SKM-1 treated with dmso at 0.1 percent for 144 hours (cell line): ENCODE measurements at regions not wholly inside any gene's neighbourhood (a gene's known extent, or its start where the extent isn't known, plus 50 kb on each side); places are given as distances from the start of the nearest gene placed in this dataset.
"Not testable (repeated sequence)": the region's sequence is repeated elsewhere in the genome, so short reads cannot be mapped to it uniquely, and the experiment has no call there.

Experiments used
- DNase-seq: peaks from one replicate; lab custom pipeline; 2025; ENCODE audit not compliant: unreplicated experiment; lab: John Stamatoyannopoulos, UW

GRCh38 chr12:66733321-66733720 is 54.4 kb upstream of the GRIP1 start:
- DNase-seq, result no peak

DNA sequence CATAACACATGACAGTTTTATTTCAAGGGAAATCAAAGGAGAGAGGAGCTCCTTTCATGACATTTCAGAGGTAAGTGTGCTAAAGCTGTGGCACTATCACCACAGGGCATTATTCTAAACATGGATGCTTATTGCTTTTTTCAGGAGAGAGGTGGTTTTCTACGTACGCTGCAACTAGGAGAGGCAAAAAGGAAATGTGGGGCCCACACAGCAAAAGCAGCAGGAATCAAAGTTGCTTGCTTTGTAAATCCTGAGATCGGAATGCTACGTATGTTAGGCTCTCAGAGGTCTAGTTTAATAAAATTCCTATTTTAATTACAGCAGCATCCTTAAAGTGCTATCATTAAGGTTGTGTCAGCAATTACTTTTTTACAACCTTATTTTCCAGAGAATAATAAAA is 55.0 kb upstream of the GRIP1 start:
- DNase-seq, result no peak

DNA sequence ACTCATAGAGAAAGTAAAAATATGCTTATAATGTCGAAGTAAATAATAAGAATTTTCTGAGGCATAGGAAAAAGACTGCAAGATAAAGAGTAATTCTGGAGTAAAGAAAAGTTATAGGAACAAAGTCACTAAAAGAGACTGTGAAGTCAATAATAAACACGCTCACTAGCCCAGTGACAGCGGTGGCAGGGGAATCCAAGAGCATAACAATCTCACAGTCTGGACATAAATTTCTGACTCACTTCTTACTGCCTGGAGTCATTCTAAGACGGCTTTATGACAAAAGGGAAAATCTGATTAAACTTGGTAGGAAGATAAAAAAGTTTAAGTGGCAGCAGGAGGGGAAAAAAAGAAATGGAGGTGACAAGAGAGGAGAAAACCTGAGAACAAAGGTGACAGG is 56.4 kb upstream of the GRIP1 start:
- DNase-seq, result no peak

DNA sequence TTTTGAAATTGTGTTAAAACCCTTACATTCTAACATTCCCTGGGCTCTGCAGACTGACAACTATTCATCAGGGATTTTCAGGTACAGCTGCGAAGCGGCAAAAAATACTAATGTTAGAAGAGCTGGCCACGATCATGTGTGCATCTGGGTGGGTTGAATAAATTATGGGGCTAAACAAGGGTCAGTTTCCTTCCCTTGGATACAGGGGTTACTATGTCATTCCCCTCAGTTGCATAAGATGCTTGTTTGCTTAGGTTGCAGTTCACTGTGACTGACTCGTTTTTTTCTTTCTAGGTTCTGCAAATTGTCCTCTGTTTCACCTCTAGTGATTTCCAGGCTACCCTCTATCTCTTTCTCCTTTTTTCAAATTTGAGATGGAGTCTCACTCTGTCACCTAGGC is 58.1 kb upstream of the GRIP1 start:
- DNase-seq, result no peak

DNA sequence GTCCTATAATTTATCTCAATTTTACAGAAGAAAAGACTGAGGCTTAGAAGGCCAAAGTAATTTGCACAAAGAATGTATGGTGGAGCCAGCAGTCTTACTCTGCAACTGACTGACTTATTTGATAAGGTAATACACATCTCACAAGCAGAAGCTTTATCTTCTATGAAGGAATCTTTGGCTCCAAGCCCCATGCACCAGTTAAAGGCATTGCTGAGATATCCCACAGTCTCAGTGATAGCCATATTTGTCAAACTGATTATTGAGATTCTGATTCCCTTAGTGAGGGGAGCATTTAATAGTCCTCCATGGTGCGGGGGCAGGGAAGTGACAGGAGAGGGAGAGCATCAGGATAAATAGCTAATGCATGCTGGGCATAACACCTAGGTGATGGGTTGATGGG is 60.4 kb upstream of the GRIP1 start:
- no peak for DNase-seq

GRCh38 chr12:66739940-66740651 is 61.2 kb upstream of the GRIP1 start:
- DNase-seq, result no peak

- no peak for DNase-seq
These were observed 61.9 kb upstream of the GRIP1 start for GRCh38 chr12:66740732-66741131.

DNA sequence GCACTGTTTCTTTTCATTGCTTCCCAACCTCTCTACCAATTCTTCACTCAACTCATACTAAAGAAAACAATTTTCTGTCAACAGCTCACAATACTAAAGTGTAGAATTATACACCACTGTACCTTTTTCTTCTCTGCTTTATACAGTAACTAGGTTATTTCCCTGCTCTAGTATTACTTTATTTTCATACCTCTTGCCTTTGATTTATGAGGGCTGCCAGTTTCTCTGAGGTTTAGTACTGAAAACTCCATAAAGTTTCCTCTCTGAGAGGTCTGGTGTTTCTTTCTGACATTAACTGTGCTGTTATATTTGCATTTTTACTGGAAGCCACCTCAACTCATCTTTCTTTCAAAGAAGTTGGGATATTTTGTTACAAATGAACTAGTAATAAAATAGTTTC is 63.0 kb upstream of the GRIP1 start:
- no peak for DNase-seq

DNA sequence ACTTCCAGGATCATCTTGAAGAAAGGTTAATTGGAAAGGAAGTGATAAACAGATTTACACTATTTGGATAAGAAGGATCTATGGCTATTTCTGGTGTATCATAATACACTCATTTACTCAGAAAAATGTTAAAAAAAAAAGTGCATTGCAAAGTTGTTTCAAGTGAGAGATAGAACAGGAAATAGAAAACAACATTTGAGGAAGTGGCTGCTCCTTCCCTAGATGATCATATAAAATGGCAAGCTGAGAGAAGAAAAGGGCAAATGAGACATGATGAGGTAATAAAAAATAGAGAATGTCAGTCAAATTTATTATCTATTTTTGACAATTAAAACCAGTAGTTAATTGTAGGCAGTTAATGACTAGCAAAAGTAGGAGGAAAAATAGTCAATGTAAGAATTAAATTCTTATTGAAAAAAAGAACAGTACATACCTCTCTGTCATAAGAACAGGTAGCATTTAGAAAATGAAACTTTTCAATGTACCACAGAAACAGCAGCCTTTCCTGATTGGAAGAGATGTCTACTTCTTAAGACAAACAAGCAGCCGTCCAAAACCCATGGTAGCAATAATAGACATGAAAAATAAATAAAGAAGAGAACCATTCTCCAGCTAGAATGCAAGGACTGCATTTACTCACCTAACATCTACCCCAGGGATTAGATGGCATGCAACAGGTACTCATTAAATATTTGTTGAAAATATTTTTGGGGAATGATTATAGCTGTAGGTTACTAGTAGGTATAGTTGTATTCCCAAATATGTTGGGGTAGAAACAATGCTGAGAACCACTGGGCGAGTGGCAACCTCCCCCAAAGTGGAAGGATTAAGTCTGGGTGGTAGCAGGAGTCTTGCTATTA is 63.9 kb upstream of the GRIP1 start:
- no peak for DNase-seq

DNA sequence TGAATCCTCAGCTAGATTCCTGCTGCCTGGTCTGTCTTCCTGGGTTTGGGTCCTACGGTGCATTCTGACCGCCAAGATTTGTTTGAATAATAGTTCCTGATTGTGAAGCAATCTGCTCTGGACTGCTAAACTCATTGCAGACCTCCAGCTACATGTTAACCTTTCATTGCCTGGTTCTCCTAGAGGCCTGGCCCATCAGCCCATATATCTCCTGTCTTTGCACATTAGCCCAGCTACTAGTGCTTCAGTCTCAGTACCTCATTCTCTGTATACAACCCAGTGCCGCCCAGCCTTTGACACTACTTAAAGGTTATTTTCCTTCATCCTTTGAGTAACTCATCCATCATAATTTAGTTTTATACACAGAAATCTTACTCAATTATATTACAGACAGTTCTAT is 65.6 kb upstream of the GRIP1 start:
- no peak for DNase-seq

- DNase-seq, result no peak
These were observed 66.1 kb upstream of the GRIP1 start for GRCh38 chr12:66744956-66745383.

DNA sequence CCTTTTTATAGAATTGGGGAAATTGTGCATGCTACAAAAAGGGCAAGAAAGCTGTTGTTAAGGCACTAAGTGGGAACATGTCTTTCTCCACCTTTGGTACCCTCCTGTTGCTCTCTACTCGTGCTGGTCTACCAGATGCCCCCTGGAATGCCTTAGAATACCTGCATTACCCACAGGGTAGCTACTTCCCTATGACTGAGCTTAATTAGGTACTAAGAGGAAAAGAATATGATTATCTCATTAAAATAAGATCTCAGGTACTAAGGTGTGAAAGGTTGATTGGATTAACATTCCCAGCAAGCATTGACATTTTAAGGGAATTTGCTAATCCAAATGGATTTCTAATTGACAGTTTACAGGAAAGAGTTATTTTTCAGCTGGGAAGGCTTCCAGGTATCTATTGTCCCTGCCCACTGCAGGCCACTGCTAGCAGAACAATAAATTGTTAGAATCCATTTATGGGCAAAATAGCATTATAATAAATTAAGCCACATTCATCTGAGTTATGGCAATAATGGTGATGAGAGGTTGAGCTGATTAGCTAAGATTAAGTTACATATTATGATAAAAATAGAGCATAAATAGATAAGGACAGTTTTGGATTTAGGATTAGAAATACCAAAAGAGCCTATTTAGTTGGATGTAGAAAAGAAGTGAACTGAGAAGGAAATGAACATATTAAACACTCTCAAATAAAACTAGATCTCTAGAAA is 67.8 kb upstream of the GRIP1 start:
- DNase-seq, result no peak

GRCh38 chr12:66751432-66752113 is 72.7 kb upstream of the GRIP1 start:
- DNase-seq, result no peak

- no peak for DNase-seq
These were observed 74.9 kb upstream of the GRIP1 start for GRCh38 chr12:66753810-66754209.

- no peak for DNase-seq
These were observed 77.0 kb upstream of the GRIP1 start for GRCh38 chr12:66755727-66756395.

- no peak for DNase-seq
These were observed 77.8 kb upstream of the GRIP1 start for GRCh38 chr12:66756631-66757030.

DNA sequence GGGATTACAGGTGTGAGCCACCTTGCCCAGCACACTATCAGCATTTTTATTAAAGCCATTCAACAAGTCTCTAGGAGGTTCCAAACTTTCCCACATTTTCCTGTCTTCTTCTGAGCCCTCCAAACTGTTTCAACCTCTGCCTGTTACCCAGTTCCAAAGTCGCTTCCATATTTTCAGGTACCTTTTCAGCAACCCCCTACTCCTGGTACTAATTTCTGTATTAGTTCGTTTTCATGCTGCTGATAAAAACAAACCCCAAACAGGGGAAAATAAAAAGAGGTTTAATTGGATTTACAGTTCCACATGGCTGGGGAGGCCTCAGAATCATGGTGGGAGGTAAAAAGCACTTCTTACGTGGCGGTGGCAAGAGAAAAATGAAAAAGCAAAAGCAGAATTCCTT is 81.2 kb upstream of the GRIP1 start:
- DNase-seq, result not testable (repeated sequence)

DNA sequence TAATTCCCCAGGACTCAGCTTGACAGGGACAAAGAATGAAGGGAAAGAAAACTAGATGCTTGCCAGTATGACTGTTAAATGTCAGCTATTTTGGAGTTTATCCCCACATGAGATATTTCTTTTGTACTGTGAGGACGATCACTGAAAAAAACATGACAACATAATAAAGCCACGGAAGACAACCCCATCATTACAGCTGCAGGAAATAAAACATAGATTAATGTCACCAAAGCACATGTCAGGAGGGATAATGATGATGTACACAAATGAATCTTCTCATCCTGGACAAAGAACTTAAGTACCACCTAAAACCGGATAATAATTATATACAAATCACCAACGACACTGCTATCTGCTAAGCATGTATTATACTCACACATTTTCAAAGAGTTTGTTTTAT is 84.6 kb upstream of the GRIP1 start:
- DNase-seq, result no peak

DNA sequence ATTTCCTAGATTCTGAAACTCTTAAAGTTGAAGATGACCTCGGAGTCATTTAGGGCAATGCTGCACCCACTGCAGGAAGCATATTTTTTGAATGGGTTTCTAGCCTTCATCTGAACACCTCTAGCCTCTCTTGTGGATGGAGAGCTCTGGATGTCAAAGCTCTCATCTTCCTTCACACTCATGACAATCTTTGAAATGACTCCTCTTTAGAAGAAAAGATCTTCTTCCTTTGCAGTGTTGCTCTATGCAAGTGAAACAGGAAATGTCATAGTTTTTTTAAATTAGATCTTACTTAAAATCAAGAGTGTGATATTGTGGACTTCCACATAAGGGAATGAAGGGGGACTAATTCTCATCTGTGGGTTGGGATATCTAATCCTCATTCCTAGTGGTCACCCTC is 86.3 kb upstream of the GRIP1 start:
- no peak for DNase-seq

- no peak for DNase-seq
These were observed 88.7 kb upstream of the GRIP1 start for GRCh38 chr12:66767536-66767935.

DNA sequence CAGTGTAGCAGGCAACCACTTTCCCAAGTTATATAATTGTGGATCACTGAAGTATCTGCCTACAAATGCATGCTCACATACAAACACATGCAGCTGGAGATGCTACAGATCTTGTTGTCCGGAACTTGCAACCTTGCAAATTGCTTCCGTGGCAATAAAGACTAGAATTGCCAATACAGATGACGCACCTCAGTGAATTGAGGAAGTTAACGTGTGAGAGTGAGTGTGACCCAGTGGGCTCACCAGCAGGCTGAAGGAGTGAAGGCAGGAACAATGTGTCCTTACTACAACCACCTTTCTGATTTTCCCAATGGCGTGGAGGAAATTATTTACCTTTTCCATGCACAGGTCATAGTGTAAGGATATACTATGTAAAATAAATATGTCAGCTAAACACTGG is 89.4 kb upstream of the GRIP1 start:
- DNase-seq, result no peak
